Body of pancreas (tissue), 4 donors: ENCODE measurements at regions not wholly inside any gene's neighbourhood (a gene's known extent, or its start where the extent isn't known, plus 50 kb on each side); places are given as distances from the start of the nearest gene placed in this dataset.

ENCODE experiments used
- ATAC-seq: fragments of 150-250 bp; one replicate; pipeline ENCODE4 v1.9.1; 2016
- DNase-seq, 4 donors: peaks; one replicate each; pipeline ENCODE4 v3.0.0-alpha.2; 2019
- H3K27ac ChIP-seq, 4 donors: fragments of 200-600 bp; sonication (generic); 1 replicate in 3 of 4; 2 replicates in 1 of 4; pipeline versions ENCODE4 v1.5.1 to v1.6.1; 2016 to 2019; ENCODE audit warnings: mild to moderate bottlenecking in 1 of 4, mixed read lengths in 1 of 4, moderate library complexity in 1 of 4
- H3K27me3 ChIP-seq, 2 donors: fragments of 200-600 bp; sonication (generic); one replicate each; pipeline ENCODE4 v1.6.0; 2016; ENCODE audit warnings: mild to moderate bottlenecking in 1 of 2
- H3K36me3 ChIP-seq, 2 donors: fragments of 200-600 bp; sonication (generic); replicated peaks in 1 of 2; 2 replicates each; pipeline ENCODE4 v1.5.1; 2016; ENCODE audit warnings: low read depth in 2 of 2; ENCODE audit not compliant: insufficient read depth in 1 of 2
- H3K4me1 ChIP-seq: fragments of 200-600 bp; sonication (generic); one replicate; pipeline ENCODE4 v1.6.0; 2016
- H3K4me3 ChIP-seq, 2 donors: fragments of 200-600 bp; sonication (generic); 1 replicate in 1 of 2; 2 replicates in 1 of 2; pipeline ENCODE4 v1.5.1; 2016 to 2019
- H3K9me3 ChIP-seq, 3 donors: fragments of 200-600 bp; sonication (generic); 1 replicate in 2 of 3; 2 replicates in 1 of 3; pipeline ENCODE4 v1.5.1; 2016
- POLR2A ChIP-seq, 3 donors: fragments of 450-650 bp; IDR thresholded peaks; one replicate each; pipeline ENCODE4 v1.6.1; 2016; ENCODE audit warnings: antibody characterized with exemption in 3 of 3, mild to moderate bottlenecking in 2 of 3
- WGBS, 2 donors: methylation state at CpG; one replicate each; pipeline ENCODE4 v1.1.5; 2017; 5-methylcytosine and 5-hydroxymethylcytosine counted together
- intact Hi-C: fragments of 100-400 bp; cut with DNase I; formaldehyde crosslinking; loops from one replicate; pipeline ENCODE4 v1.15.1; 2023
- TF ChIP-seq, protein P1 (sequence below), 7 experiments: fragments of 450-650 bp in 4 of 7; fragments of 200-600 bp in 3 of 7; sonication (generic) in 3 of 7; IDR thresholded peaks; one replicate each; pipeline ENCODE4 v1.5.1; 2016 to 2019; ENCODE audit warnings: antibody characterized with exemption in 7 of 7

DNA sequence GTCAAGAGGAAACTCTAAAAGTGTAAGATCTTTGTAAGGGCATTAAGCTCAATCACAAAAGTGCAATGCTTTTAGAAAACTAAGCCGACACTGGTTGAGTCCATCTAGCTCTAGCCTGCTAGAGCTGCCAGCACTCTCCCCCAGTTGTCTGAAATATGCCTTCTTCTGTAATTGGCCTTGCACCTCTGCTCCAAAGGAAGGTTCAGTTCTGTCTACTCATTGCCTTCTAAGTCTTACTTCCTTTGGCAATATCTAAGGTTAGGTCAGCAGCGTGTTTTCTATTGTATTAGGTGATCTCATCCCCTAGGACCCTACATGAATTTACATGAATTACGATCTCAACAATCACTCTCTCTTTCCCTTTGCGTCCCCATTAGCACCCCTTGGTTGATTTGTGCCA is 378.6 kb downstream of the CBLN4 start:
- ATAC-seq = no peak

DNA sequence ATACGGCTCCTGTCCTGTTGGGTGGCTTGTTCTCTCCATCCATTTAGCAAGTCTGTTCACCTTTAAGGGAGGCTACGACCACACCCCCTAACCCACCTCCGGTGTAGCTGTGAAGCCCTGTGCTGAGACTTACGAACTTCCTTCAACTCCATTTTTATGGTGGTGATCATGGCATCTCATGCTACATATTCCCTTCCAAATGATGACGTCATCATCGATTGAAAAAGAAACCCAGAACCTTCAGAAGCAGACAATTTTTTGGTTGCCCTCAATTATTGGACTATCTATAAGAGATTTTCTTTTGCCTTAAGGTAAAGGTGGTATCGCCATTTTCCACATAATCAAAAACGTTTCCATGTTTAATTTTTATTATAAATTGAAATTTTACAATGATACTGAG is 389.0 kb downstream of the CBLN4 start:
- no peaks in the 10 kb centered on the region for H3K27me3 ChIP-seq
- H3K36me3 ChIP-seq = no peaks in the 10 kb centered on the region
- no peak overlapping the region for H3K27ac ChIP-seq
- no peaks in the 10 kb centered on the region for H3K4me1 ChIP-seq
- ATAC-seq (no peak), DNase-seq (no peak)
- no peaks in the 10 kb centered on the region for H3K9me3 ChIP-seq
- intact Hi-C loops = no loop called here
- H3K4me3 ChIP-seq = no peak overlapping the region
- 50 to 62% methylated on average over 8 of the region's 8 CpGs for WGBS, 2 donors
- TF ChIP-seq POLR2A (IDR thresholded peaks at IDR 0.05) = no peak
- TF ChIP-seq, protein P1, sequence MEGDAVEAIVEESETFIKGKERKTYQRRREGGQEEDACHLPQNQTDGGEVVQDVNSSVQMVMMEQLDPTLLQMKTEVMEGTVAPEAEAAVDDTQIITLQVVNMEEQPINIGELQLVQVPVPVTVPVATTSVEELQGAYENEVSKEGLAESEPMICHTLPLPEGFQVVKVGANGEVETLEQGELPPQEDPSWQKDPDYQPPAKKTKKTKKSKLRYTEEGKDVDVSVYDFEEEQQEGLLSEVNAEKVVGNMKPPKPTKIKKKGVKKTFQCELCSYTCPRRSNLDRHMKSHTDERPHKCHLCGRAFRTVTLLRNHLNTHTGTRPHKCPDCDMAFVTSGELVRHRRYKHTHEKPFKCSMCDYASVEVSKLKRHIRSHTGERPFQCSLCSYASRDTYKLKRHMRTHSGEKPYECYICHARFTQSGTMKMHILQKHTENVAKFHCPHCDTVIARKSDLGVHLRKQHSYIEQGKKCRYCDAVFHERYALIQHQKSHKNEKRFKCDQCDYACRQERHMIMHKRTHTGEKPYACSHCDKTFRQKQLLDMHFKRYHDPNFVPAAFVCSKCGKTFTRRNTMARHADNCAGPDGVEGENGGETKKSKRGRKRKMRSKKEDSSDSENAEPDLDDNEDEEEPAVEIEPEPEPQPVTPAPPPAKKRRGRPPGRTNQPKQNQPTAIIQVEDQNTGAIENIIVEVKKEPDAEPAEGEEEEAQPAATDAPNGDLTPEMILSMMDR (IDR thresholded peaks at IDR 0.05) = no peak

More for the DNA sequence above, 378.6 kb downstream of the CBLN4 start:
- no peaks in the 10 kb centered on the region for H3K36me3 ChIP-seq
- H3K27ac ChIP-seq = no peak overlapping the region
- no peak for DNase-seq
- intact Hi-C loops = no loop called here
- no peak overlapping the region for H3K4me3 ChIP-seq
- TF ChIP-seq, protein P1 (IDR thresholded peaks at IDR 0.05) = no peak
- TF ChIP-seq POLR2A (IDR thresholded peaks at IDR 0.05) = no peak
- WGBS, 2 donors = 86 to 87% methylated on average over 4 of the region's 4 CpGs
- H3K27me3 ChIP-seq = no peaks in the 10 kb centered on the region
- no peaks in the 10 kb centered on the region for H3K9me3 ChIP-seq
- no peaks in the 10 kb centered on the region for H3K4me1 ChIP-seq

DNA sequence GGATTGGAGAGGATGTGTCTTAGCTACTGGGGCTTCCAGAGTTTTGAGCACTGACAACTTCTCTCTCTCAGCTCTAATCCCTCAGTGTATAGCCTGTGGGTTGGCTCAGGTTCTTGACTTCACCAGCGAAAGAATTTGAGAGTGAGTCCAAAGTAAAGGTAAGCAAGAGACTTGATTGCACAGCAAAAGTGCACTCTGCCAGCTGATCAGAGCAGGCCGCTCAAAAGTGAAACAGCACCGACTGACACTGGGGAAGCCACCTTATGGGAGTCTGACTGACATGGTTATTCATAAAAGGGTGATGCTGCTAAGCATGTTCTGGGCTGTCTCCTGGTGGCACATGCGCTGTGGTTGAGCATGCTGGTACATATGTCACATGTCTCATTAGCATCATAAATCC is 389.5 kb downstream of the CBLN4 start:
- 74 to 76% methylated on average over 4 of the region's 4 CpGs for WGBS, 2 donors
- intact Hi-C loops = no loop called here
- Histone ChIP-seq H3K36me3 (no peaks in the 10 kb centered on the region), H3K9me3 (no peaks in the 10 kb centered on the region), H3K4me1 (no peaks in the 10 kb centered on the region), H3K27ac (no peak overlapping the region), H3K4me3 (no peak overlapping the region), H3K27me3 (no peaks in the 10 kb centered on the region)
- DNase-seq (no peak), ATAC-seq (no peak)
- TF ChIP-seq, protein P1 (IDR thresholded peaks at IDR 0.05) = no peak
- no peak for TF ChIP-seq POLR2A (IDR thresholded peaks at IDR 0.05)

DNA sequence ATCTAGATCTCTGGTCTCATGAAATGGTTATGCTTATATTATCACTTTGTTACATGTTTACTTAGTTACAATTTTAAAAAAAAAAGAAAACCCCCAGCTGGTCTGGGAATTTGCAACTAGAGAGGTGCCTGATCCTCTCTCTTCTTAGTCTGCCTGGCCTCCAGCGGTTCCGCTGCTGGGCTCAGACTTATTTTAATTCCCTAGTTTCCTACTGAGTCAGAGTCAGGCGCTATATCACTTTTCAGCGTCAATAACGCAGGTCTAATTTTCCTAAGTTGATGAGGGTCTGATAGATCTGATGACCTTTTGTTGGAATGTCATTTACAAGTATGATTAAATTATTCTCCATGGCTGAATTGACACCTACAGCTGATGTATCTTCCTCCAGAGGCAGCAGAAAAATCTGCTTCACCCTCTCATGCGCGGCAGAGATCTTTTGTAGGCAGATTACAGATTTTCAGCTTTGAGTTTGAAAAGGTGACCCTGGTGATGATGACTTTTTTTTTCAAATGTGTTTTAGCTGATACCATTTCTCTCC is 391.0 kb downstream of the CBLN4 start:
- 51 to 79% methylated on average over 7 of the region's 7 CpGs for WGBS, 2 donors
- Histone ChIP-seq H3K4me3 (no peak overlapping the region), H3K27ac (no peak overlapping the region), H3K36me3 (no peaks in the 10 kb centered on the region), H3K9me3 (no peaks in the 10 kb centered on the region), H3K27me3 (no peaks in the 10 kb centered on the region), H3K4me1 (no peaks in the 10 kb centered on the region)
- TF ChIP-seq, protein P1 (IDR thresholded peaks at IDR 0.05) = no peak
- TF ChIP-seq POLR2A (IDR thresholded peaks at IDR 0.05) = no peak
- ATAC-seq (no peak), DNase-seq (no peak)
- intact Hi-C loops = no loop called here

DNA sequence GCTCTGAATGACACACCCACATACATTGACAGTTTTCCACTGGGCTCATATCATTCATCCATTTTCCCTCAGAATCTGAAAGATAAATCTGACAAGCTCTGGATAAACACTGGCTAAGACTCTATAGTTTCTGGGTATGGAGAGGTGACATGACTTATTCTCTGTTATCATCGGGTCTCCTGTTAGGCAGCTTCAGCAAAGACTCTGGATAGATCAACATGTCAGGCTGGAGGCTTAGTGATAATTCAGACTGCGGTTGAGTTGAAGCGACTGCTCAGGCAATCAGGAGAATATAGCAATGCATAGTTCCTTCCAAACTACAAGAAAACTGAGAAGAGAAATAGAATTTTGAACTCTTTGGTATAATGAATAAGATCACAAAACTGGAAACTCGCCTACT is 394.6 kb downstream of the CBLN4 start:
- no peaks in the 10 kb centered on the region for H3K9me3 ChIP-seq
- H3K36me3 ChIP-seq = no peaks in the 10 kb centered on the region
- no peak overlapping the region for H3K4me3 ChIP-seq
- H3K4me1 ChIP-seq = no peaks in the 10 kb centered on the region
- no peak overlapping the region for H3K27ac ChIP-seq
- intact Hi-C loops = no loop called here
- WGBS, 2 donors = 33 to 34% methylated on average over 4 of the region's 4 CpGs
- no peak for ATAC-seq
- no peak for DNase-seq
- TF ChIP-seq, protein P1 (IDR thresholded peaks at IDR 0.05) = no peak
- TF ChIP-seq POLR2A (IDR thresholded peaks at IDR 0.05) = no peak
- H3K27me3 ChIP-seq = no peaks in the 10 kb centered on the region
